Esophagus muscularis mucosa (tissue), 3 donors: ENCODE measurements at regions not wholly inside any gene's neighbourhood (a gene's known extent, or its start where the extent isn't known, plus 50 kb on each side); places are given as distances from the start of the nearest gene placed in this dataset.

Source experiments
- CTCF ChIP-seq, 3 experiments: fragments of 200-600 bp in 2 of 3; fragments of 450-650 bp in 1 of 3; sonication (generic) in 2 of 3; IDR thresholded peaks; one replicate each; pipeline ENCODE4 v1.5.1; 2017 to 2019; ENCODE audit warnings: antibody characterized with exemption in 3 of 3, mild to moderate bottlenecking in 2 of 3, moderate library complexity in 1 of 3
- POLR2A ChIP-seq: fragments of 450-650 bp; IDR thresholded peaks from one replicate; pipeline ENCODE4 v1.6.1; 2017; ENCODE audit warnings: antibody characterized with exemption, moderate library complexity, mild to moderate bottlenecking, low read depth
- POLR2AphosphoS5 ChIP-seq, 2 donors: sonication (generic); formaldehyde crosslinking; IDR thresholded peaks; one replicate each; pipeline ENCODE4 v1.6.1; 2017; ENCODE audit warnings: antibody characterized with exemption in 2 of 2

- TF ChIP-seq POLR2A (no peak), CTCF (IDR thresholded peaks at IDR 0.05) (no peak), POLR2AphosphoS5 (IDR thresholded peaks at IDR 0.05) (no peak)
These were observed 863.4 kb downstream of the DHX35 start for GRCh38 chr20:39825524-39825923.
